HG03045 (cell line): ENCODE measurements at regions not wholly inside any gene's neighbourhood (a gene's known extent, or its start where the extent isn't known, plus 50 kb on each side); places are given as distances from the start of the nearest gene placed in this dataset.
"Not testable (repeated sequence)": the region's sequence is repeated elsewhere in the genome, so short reads cannot be mapped to it uniquely, and the experiment has no call there.

ENCODE experiments used
- ATAC-seq: cut with Tn5 transposase; IDR thresholded peaks from one replicate; pipeline ENCODE4 v1.9.1; 2021; ENCODE audit warnings: mild to moderate bottlenecking, moderate library complexity; ENCODE audit not compliant: unreplicated experiment

DNA sequence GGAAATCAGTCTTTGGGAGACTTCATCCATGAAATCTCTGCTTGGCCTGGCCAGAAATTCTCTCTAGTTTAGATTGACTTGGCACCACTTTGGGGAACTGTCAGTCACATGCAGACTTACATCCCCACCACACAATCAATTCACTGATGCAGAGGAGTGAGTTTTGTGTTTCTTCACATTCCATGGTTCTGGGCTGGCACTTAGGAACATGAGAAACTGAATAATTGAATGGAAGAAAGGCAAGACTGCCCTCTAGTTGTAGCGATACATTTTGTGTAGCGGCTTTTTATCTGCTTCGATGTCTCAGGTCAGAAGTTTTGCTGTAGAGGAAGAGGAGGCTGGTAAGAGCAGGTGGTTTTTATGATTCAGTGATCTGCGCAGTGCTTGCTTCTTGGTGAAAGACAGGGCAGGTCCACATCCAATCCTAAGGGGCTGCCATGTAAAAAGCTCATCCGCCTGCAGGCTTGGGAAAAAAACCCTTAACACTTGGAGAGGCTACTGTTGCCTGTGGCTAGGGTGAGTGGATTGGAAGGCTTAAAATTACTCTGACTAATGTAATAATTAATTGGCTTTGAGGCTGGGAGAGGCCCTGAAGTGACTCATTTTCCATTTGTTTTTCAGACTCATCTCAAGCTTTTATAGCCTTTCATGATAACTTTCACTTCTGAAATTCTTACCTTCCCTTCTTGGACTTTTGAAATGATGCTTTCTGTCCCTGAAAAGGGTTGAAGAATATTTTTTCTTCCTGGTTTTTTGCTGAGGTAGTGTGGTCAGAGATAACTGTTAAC is 75.4 kb upstream of the LPCAT1 start:
- not testable (repeated sequence) for ATAC-seq

DNA sequence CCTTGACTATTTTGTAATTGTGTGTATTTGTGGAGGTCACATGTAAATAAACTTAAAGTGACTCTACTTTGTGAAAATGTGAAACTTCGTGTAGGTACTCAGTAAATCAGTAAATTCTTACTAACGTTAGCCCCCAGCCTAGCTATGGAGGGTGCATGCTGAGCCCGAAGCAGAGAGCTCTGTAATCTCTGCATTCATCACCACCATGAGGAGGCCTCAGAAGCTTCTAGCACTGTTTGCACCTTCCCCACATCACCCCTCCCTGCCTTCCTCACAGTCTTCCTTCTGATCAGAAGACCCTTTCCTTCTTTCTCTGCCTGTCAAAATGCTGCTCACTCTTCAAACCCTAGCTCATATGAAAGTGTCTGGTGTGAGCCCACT is 73.3 kb upstream of the LPCAT1 start:
- not testable (repeated sequence) for ATAC-seq

DNA sequence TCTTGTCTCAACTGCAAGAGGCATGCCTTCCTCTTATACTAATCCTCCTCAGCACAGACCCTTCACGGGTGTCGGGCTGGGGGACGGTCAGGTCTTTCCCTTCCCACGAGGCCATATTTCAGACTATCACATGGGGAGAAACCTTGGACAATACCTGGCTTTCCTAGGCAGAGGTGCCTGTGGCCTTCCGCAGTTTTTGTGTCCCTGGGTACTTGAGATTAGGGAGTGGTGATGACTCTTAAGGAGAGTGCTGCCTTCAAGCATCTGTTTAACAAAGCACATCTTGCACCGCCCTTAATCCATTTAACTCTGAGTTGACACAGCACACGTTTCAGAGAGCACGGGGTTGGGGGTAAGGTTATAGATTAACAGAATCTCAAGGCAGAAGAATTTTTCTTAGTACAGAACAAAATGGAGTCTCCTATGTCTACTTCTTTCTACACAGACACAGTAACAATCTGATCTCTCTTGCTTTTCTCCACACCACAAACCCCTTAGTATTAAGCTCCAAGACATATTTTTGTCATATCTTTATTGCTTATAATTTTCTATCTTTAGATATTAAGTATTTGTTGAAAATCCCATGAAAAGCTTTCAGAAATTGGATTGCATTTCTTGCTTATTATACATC is 72.8 kb upstream of the LPCAT1 start:
- not testable (repeated sequence) for ATAC-seq

DNA sequence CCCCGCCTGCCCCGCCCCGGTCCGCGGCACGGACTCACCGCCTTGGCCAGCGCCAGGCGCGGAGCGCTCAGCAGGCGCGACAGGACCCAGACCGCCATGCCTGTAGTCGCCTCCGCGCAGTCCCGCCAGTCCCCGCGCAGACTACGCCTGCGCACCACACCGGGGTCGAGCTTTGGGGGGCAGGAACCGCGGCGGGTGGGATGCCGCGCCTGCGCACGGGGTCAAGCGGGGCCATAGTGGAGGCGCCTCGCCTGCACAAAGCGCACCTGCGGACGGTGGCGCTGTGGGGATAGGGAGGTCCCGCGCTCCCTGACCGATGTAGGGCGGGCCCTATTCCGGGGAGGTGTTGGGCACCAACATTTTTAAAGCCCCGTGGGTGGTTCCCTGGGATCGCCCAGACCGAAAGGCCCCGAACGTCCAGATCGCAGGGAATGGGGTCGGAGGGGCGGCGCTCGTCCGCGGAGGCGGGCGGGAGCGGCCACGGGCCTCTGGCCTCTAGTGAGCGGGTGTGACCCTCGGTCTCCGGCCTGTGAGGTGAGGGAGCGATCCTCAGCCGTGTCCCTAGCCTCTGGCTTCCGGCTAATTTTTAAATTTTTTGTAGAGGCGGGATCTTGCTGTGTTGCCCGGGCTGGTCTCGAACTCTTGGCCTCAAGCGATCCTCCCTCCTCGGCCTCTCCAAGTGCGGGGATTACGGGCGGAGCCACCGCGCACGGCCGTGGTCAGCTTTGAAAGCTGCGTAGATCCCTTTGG is 70.8 kb upstream of the LPCAT1 start:
- ATAC-seq = peak; percentile 87

DNA sequence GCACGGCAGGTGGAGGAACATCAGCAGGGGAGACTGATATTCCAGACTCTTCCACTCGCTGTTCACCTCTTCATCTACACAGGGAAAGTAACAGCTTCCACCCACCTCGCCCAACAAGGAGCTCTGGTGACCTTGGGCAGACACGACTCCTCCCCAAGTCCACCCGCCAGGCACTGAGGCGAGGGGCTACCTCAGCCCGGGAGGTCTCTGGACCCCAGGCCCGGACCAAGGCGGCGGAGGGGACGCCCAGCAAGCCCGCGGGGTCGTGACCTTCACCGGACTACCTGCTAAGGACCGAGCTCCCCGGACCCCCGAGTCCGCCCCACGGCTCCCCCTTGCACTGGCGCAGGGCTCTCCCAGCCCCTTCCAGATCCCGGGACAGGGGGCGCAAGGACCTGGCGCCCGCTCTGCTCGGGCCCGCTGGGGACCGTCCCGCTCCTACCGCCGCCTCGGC is 70.2 kb upstream of the LPCAT1 start:
- peak; percentile 13 for ATAC-seq

- not testable (repeated sequence) for ATAC-seq
Observed at GRCh38 chr5:1588071-1588694, 64.4 kb upstream of the LPCAT1 start.

GRCh38 chr5:1583081-1583875 is 59.5 kb upstream of the LPCAT1 start:
- ATAC-seq = not testable (repeated sequence)

GRCh38 chr5:1579389-1579788 is 55.6 kb upstream of the LPCAT1 start:
- ATAC-seq = not testable (repeated sequence)

DNA sequence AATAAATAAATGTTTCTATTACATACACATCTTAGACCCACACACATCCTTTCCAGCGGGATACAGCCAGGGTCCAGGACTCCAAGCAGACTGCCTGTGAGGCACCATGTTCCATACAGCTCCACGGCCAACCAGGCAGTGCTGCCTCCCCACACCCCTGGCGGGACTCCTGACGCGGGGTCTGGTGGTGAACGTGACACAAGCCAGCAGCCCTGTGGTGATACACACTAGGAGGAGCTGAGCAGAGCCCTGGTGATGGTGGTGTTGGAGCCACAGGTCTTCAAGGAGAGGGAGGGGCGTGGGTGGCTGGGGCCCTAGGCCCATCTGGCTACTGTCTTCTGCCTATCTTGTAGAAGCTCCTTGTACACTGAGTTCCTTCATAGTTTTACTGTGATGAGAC is 53.1 kb upstream of the LPCAT1 start:
- not testable (repeated sequence) for ATAC-seq

- ATAC-seq = not testable (repeated sequence)
Observed at GRCh38 chr5:1575991-1576714, 52.4 kb upstream of the LPCAT1 start.

GRCh38 chr5:1575491-1575890 is 51.7 kb upstream of the LPCAT1 start:
- not testable (repeated sequence) for ATAC-seq

DNA sequence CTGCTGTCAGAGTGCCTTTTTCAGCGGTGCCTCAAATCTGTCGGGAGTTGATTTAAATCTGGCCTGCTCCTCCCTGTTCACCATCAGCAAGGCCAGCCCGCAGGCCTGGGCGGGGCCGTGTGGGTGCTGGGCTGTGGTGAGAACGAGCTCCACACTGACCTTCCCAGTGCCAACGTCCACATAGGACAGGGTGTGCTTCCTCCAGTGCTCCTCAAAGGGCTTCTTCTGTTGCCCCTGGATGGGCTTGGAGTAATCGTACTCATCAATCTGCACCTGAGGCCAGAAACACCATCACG is 50.2 kb upstream of the LPCAT1 start:
- not testable (repeated sequence) for ATAC-seq

- not testable (repeated sequence) for ATAC-seq
Observed at GRCh38 chr5:1573217-1574022, 49.7 kb upstream of the LPCAT1 start.
